Stimulated activated naive CD4-positive, alpha-beta T cell (primary cell): ENCODE measurements at regions not wholly inside any gene's neighbourhood (a gene's known extent, or its start where the extent isn't known, plus 50 kb on each side); places are given as distances from the start of the nearest gene placed in this dataset.

Experiments
- DNase-seq, 6 experiments: peaks; one replicate each; lab custom pipeline; 2025; lab: John Stamatoyannopoulos, UW

GRCh38 chr5:2658447-2658846 is 93.0 kb downstream of the IRX2 start:
- DNase-seq = no peak

- no peak for DNase-seq
Observed at GRCh38 chr5:2657151-2657550, 94.3 kb downstream of the IRX2 start.

GRCh38 chr5:2656206-2656605 is 95.3 kb downstream of the IRX2 start:
- no peak for DNase-seq

- DNase-seq = no peak
Observed at GRCh38 chr5:2653991-2654390, 97.5 kb downstream of the IRX2 start.

- DNase-seq = no peak
Observed at GRCh38 chr5:2651116-2651515, 100.4 kb downstream of the IRX2 start.

GRCh38 chr5:2642684-2643345 is 108.7 kb downstream of the IRX2 start:
- DNase-seq = no peak

- no peak for DNase-seq
Observed at GRCh38 chr5:2640717-2641116, 110.8 kb downstream of the IRX2 start.

- no peak for DNase-seq
Observed at GRCh38 chr5:2639425-2639824, 112.1 kb downstream of the IRX2 start.

GRCh38 chr5:2634399-2635176 is 116.9 kb downstream of the IRX2 start:
- DNase-seq = no peak

GRCh38 chr5:2633992-2634391 is 117.5 kb downstream of the IRX2 start:
- no peak for DNase-seq

GRCh38 chr5:2631758-2632157 is 119.7 kb downstream of the IRX2 start:
- no peak for DNase-seq

- DNase-seq = no peak
Observed at GRCh38 chr5:2629045-2629444, 122.4 kb downstream of the IRX2 start.

GRCh38 chr5:2627867-2628266 is 123.6 kb downstream of the IRX2 start:
- no peak for DNase-seq

GRCh38 chr5:2626572-2626971 is 124.9 kb downstream of the IRX2 start:
- no peak for DNase-seq

- DNase-seq = no peak
Observed at GRCh38 chr5:2622866-2623265, 128.6 kb downstream of the IRX2 start.

GRCh38 chr5:2621631-2622030 is 129.8 kb downstream of the IRX2 start:
- no peak for DNase-seq

- DNase-seq = no peak
Observed at GRCh38 chr5:2619216-2619615, 132.3 kb downstream of the IRX2 start.

- DNase-seq = no peak
Observed at GRCh38 chr5:2617461-2617860, 134.0 kb downstream of the IRX2 start.

- DNase-seq = no peak
Observed at GRCh38 chr5:2615917-2616316, 135.6 kb downstream of the IRX2 start.

- no peak for DNase-seq
Observed at GRCh38 chr5:2614571-2614970, 136.9 kb downstream of the IRX2 start.

GRCh38 chr5:2611659-2612058 is 139.8 kb downstream of the IRX2 start:
- DNase-seq = no peak

GRCh38 chr5:2610986-2611385 is 140.5 kb downstream of the IRX2 start:
- no peak for DNase-seq

- no peak for DNase-seq
Observed at GRCh38 chr5:2608391-2608790, 143.1 kb downstream of the IRX2 start.

- DNase-seq = no peak
Observed at GRCh38 chr5:2607598-2607997, 143.9 kb downstream of the IRX2 start.
